Hematopoietic multipotent progenitor cell (in vitro differentiated cells): ENCODE measurements at regions not wholly inside any gene's neighbourhood (a gene's known extent, or its start where the extent isn't known, plus 50 kb on each side); places are given as distances from the start of the nearest gene placed in this dataset.
"Not testable (repeated sequence)": the region's sequence is repeated elsewhere in the genome, so short reads cannot be mapped to it uniquely, and the experiment has no call there.

Experiments used
- DNase-seq, 3 donors: peaks; one replicate each; pipeline ENCODE4 v3.0.0-alpha.2; 2011 to 2015; ENCODE audit warnings: low read depth in 2 of 3, low spot score in 2 of 3

DNA sequence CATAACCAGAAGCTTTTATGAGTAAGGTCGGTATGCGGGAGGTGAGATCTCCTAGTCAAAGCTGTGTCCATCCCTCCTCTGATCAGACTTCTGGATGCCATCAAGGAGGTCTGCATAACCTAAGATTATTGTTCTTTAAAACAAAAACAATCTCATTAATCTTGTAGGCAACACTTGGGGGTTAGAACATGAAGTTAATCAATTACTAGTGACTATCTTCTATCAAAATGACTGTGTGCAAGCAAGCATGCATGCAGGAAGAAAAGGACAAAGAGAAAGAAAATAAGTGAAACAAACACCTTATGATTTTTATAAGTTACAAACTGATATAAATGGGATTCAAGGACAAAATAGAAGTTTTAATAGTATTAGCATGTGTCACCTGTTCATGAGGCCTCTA, 2435.9 kb upstream of the PCDH20 start:
- no peak for DNase-seq

DNA sequence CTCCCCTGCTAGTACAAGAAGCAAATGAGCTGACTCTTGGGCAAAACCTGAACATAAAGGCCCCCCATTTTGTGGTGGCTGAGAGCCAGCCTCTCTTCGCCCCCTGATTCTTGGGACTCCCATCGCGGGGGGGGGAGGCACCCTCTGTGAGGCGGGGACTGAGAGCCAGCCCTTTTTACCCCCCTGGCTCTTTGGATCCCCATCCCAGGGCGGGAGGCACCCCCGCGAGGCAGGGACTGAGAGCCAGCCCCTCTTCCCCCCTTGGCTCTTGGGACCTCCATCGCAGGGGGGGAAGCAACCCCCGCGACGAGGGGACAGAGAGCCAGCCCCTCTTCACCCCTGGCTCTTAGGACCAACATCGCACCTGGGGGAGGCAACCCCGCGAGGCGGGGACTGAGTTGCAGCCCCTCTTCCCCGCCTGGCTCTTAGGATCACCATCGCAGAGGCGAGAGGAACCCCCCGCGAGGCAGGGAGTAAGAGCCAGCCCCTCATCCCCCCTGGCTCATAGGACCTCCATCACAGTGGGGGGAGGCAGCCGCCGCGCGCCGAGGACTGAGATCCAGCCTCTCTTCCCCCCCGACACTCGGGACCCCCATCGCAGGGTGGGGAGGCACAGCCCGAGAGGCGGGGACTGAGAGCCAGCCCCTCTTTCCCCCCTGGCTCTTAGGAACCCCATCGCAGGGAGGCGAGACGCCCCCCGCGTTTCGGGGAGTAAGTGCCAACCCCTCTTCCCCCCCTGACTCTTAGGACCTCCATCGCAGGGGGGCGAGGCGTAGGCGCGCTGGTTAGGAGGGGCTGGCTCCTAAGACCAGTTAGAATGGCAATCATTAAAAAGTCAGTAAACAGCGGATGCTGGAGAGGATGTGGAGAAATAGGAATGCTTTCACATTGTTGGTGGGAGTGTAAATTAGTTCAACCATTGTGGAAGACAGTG, 2428.4 kb upstream of the PCDH20 start:
- DNase-seq, result no peak

DNA sequence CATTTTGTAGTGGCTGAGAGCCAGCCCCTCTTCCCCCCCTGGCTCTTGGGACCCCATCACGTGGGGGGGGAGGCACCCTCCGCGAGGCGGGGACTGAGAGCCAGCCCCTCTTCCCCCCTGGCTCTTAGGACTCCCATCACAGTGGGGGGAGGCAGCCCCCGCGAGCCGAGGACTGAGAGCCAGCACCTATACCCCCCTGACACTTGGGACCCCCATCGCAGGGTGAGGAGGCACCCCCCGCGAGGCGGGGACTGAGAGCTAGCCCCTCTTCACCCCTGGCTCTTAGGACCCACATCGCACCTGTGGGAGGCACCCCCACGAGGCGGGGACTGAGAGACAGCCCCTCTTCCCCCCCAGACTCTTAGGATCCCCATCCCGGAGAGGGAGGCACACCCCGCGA, 2426.5 kb upstream of the PCDH20 start:
- DNase-seq, result no peak

DNA sequence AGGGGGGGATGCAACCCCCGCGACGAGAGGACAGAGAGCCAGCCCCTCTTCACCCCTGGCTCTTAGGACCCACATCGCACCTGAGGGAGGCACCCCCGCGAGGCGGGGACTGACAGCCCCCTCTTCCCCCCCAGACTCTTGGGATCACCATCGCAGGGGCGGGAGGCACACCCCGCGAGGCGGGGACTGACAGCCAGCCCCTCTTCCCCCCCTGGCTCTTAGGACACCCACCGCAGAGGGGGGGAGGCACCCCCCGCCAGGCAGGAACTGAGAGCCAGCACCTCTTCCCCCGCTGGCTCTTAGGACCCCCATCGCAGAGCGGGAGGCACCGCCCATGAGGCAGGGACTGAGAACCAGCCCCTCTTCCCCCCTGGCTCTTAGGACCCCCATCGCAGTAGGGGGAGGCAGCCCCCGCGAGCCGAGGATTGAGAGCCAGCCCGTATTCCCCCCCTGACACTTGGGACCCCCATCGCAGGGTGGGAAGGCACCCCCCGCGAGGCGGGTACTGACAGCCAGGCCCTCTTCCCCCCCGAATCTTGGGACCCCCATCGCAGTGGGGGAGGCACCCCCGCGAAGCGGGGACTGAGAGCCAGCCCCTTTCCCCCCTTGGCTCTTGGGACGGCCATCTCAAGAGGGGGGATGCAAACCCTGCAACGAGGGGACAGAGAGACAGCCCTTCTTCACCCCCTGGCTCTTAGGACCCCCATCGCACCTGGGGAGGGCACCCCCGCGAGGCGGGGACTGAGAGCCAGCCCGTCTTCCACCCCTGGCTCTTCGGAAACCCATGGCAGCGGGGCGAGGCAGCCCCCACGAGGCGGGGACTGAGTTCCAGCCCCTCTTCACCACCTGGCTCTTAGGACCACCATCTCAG, 2425.1 kb upstream of the PCDH20 start:
- no peak for DNase-seq

DNA sequence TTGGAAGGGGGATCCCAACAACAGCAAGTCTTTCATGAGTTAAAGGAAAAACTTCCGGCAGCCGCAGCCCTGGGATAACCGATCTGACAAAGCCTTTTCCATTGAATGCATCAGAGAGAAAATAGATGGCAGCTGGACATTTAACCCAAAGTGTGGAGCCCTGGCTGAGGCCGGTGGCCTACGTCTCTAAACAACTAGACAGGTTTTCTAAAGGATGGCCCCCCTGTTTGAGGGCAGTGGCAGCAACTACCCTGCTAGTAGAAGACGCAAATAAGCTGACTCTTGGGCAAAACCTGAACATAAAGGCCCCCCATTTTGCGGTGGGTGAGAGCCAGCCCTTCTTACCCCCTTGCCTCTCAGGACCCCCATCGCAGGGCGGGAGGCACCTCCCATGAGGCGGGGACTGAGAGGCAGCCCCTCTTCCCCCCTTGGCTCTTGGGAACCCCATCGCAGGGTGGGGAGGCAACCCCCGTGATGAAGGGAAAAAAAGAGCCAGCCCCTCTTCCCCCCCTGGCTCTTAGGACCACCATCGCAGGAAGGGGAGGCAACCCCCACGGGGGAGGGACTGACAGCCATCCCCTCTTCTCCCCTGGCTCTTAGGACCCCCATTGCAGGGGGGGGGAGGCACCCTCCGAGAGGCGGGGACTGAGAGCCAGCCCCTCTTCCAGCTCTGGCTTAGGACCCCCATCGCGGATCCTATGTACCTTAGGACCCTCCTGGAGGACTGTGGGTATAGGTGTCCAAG, 2422.9 kb upstream of the PCDH20 start:
- no peak for DNase-seq

DNA sequence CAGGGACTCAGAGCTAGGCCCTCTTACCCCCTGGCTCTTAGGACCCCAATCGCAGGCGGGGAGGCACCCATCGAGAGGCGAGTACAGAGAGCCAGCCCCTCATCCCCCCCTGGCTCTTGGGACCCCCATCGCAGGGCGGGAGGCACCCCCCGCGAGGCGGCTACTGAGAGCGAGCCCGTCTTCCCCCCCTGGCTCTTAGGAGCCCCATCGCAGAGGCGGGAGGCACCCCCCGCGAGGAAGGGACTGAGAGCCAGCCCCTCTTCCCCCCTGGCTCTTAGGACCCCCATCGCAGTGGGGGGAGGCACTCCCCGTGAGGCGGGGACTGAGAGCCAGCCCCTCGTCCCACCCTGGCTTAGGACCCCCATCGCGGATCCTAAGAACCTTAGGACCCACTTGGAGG, 2422.1 kb upstream of the PCDH20 start:
- not testable (repeated sequence) for DNase-seq

DNA sequence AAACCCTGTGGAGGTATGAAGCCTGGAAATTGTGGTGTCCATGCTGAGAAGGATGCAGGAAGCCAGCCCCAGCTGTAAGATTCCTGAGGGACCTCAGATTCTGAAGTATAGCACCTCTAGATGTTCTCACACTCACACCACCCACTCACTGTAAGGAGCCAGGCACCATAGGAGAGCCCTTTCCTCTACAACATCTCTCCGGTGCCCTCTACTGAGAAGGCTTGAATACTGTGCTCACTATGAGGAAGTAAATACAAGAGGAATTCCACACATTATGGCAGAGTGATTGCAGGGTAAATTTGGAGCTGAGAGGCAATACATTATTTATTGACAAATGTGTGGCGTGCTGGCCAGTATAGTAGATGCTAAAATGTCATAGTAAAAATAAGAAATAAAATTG, 2414.0 kb upstream of the PCDH20 start:
- not testable (repeated sequence) for DNase-seq

DNA sequence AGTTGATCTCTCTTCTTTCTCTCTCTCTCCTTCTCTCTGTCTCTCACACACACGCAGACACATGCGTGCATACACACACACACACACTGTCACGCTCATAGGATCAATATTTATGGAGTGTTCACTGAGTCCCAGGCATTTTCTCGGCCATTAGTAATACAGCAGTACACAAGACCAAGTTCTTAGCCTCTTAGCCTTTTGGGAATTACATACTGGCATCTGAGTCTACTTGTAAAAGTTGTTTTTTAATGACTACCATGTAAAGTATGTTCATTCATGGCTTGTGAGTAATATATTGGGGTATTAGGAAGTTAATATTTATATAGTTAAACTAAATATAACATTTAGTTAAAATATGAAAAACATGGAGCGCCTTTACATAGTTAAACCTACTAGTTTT, 2406.1 kb upstream of the PCDH20 start:
- not testable (repeated sequence) for DNase-seq

DNA sequence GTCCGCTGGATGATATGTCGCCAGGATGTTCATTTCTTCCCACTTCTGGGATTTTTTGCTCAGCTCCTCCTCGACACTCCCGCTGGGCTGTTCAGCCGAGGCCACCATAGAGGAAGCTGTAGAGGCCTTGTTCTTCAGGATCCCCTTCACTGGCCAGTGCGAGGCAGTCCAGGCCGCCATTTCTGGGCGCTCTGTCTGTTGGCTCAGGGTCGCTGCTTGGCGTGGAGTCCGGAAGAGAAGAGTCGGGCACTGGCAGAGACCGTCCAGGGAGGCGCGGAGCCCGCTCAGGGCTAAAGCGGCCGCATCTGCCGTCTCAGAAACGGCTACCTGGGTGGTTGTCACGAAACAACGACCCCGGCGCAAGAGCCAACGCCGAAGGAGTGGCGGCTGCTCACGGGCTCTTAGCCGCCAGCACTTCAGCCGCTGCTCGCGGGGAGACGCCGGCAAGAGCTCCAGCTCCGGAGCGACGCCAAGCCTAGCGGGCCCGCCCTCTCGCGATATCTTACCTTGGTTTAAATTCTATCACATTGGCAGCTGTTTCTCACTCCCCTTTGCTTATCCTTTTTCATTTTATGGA, 2395.9 kb upstream of the PCDH20 start:
- not testable (repeated sequence) for DNase-seq

DNA sequence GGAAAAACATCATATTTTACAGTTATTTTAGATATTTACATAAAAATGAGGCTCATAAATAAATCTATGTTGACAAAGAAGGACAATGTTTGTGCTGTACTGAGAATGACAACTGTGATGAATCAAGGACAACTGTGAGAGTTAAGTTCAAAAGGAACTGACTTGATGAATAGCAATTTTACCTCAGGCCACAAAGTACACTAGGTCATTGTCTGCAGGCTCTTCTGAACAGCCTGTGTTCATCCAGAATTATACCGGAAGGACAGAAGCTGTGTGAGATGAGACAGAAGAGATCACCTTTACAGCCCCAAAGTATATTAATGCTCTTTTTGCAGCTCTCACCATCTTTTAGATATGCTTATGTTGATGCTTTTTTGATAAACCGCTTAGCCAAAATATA, 2375.5 kb upstream of the PCDH20 start:
- DNase-seq, result not testable (repeated sequence)

DNA sequence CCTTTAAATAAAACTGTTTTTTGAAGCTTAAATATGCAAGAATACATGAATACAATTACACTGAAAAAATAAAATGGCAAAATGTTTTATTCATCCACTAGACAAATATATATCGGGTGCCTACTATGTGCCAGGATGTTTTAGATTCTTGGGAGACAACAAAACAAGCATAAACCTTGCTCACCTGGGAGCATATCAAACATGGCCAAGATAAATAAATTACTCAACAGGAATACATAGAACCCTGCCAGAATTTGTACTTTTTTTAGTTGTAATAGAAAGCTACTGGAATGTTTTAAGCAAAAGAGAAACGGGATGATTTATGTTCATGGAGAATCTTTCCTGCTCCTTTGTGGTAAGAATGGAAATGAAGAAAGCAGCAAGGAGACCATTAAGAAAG, 2358.5 kb upstream of the PCDH20 start:
- no peak for DNase-seq

DNA sequence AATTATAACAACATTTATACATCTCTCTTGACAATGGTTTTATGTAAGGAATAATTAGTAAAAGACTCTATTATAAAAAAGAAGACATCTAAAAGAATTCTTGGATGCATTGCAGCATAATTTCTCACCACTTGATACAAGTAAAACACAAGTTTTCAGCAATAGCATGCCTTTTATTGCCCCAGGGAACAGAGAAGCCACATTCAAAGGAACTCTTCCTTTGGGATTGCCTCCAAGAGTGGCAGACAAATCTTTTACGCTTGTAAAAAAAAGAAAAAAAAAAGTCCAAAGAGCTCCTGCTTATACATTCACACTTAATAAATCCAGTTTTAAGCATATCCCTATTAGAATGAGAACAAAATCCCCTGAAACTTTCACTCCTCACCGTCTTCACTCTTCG, 2357.8 kb upstream of the PCDH20 start:
- no peak for DNase-seq

DNA sequence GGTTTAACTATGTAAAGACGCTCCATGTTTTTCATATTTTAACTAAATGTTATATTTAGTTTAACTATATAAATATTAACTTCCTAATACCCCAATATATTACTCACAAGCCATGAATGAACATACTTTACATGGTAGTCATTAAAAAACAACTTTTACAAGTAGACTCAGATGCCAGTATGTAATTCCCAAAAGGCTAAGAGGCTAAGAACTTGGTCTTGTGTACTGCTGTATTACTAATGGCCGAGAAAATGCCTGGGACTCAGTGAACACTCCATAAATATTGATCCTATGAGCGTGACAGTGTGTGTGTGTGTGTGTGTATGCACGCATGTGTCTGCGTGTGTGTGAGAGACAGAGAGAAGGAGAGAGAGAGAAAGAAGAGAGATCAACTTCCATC, 2342.0 kb upstream of the PCDH20 start:
- not testable (repeated sequence) for DNase-seq

DNA sequence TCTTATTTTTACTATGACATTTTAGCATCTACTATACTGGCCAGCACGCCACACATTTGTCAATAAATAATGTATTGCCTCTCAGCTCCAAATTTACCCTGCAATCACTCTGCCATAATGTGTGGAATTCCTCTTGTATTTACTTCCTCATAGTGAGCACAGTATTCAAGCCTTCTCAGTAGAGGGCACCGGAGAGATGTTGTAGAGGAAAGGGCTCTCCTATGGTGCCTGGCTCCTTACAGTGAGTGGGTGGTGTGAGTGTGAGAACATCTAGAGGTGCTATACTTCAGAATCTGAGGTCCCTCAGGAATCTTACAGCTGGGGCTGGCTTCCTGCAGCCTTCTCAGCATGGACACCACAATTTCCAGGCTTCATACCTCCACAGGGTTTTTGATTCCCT, 2334.2 kb upstream of the PCDH20 start:
- not testable (repeated sequence) for DNase-seq

DNA sequence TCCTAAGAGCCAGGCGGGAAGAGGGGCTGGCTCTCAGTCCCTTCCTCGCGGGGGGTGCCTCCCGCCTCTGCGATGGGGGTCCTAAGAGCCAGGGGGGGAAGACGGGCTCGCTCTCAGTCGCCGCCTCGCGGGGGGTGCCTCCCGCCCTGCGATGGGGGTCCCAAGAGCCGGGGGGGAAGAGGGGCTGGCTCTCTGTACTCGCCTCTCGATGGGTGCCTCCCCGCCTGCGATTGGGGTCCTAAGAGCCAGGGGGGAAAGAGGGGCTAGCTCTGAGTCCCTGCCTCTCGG, 2326.1 kb upstream of the PCDH20 start:
- DNase-seq, result not testable (repeated sequence)

DNA sequence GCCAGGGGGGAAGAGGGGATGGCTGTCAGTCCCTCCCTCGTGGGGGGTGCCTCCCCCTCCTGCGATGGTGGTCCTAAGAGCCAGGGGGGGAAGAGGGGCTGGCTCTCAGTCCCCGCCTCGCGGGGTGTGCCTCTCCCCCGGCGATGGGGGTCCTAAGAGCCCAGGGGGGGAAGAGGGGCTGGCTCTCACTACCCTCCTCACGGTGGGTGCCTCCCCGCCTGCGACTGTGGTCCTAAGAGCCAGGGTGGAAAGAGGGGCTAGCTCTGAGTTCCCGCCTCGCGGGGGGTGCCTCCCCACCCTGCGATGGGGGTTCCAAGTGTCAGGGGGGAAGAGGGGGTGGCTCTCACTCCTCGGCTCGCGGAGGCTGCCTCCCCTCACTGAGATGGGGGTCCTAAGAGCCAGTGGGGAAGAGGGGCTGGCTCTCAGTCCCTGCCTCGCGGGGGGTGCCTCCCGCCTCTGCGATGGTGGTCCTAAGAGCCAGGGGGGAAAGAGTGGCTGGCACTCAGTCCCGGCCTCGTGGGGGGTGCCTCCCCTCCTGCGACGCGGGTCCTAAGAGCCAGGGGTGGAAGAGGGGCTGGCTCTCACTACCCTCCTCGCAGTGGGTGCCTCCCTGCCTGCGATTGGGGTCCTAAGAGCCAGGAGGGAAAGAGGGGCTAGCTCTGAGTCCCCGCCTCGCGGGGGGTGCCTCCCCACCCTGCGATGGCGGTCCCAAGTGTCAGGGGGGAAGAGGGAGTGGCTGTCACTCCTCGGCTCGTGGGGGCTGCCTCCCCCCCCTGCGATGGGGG, 2325.6 kb upstream of the PCDH20 start:
- no peak for DNase-seq

DNA sequence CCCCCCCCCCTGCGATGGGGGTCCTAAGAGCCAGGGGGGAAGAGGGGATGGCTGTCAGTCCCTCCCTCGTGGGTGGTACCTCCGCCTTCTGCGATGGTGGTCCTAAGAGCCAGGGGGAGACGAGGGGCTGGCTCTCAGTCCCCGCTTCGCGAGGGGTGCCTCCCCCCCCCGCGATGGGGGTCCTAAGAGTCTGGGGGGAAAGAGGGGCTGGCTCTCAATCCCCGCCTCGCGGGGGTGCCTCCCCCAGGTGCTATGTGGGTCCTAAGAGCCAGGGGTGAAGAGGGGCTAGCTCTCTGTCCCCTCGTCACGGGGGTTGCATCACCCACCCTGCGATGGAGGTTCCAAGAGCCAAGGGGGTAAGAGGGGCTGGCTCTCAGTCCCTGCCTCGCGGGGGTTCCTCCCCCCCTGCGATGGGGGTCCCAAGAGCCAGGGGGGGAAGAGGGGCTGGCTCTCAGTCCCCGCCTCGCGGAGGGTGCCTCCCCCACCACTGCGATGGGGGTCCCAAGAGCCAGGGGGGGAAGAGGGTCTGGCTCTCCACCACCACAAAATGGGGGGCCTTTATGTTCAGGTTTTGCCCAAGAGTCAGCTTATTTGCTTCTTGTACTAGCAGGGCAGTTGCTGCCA, 2323.6 kb upstream of the PCDH20 start:
- not testable (repeated sequence) for DNase-seq

DNA sequence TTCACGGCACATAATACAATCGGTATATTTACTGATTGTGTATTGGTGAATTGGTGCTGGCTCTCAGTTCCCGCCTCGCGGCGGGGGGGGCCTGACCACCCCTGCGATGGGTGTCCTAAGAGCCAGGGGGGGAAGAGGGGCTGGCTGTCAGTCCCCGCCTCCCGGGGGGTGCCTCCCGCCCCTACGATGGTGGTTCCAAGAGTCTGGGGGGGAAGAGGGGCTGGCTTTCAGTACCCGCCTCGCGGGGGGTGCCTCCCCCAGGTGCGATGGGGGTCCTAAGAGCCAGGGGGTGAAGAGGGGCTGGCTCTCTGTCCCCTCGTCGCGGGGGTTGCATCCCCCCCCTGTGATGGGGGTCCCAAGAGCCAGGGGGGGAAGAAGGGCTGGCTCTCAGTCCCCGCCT, 2321.8 kb upstream of the PCDH20 start:
- no peak for DNase-seq

DNA sequence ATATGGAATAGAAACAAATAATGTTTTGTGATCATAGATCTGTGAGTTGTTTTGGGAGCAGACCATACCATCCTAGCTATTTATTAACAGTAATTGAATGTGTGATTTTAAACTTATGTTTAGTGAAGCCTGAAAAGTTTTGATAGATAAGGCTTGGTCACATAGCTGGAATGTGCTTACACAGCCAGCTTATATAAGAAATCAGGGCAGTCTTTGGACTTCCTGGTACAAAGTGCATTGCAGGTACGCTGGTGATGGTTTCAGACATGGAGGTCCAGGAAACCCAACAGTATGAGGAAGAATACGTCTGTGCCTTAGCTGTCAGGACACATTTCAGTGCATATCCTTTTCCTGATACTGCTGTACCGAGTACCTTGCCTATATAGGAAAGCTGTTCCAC, 2316.2 kb upstream of the PCDH20 start:
- no peak for DNase-seq

DNA sequence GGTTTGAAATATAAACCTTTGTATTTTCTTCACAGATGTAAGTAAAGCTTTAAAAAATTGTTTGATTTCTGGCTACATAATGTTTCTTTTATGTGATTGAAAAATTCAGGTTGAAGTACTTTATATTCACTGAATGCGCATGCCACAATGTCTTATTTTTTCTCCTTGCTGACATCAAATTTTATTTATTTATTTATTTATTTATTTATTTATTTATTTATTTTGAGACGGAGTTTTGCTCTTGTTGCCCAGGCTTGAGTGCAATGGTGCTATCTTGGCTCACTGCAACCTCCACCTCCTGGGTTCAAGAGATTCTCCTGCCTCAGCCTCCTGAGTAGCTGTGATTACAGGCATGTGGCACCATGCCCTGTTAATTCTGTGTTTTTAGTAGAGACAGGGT, 2296.5 kb upstream of the PCDH20 start:
- not testable (repeated sequence) for DNase-seq
